Neural progenitor cell (in vitro differentiated cells): ENCODE measurements at regions not wholly inside any gene's neighbourhood (a gene's known extent, or its start where the extent isn't known, plus 50 kb on each side); places are given as distances from the start of the nearest gene placed in this dataset.

Experiments
- EZH2 ChIP-seq: fragments of 200-600 bp; sonication (generic); IDR thresholded peaks from 2 replicates; pipeline ENCODE4 v1.6.1; 2017; ENCODE audit warnings: antibody characterized with exemption, mild to moderate bottlenecking, moderate library complexity
- TF ChIP-seq, protein P1 (sequence below): fragments of 200-600 bp; sonication (generic); IDR thresholded peaks from 2 replicates; pipeline ENCODE4 v1.5.1; 2017; ENCODE audit warnings: antibody characterized with exemption, mild to moderate bottlenecking

DNA sequence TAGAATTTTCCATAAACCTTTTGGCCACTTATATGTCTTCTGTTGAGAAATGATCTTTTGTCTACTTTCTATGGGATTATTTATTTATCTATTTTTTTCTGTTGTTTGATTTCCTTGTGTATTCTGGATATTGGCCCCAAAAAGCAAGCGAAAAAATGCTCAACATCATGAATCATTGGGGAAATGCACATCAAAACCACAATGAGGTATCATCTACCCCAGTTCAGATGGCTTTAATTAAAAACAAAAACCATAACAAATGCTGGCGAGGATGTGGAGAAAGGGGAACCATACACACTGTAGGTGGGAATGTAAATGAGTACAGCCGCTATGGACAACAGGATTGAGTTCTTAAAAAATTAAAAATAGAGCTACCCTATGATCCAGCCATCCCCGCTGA lies 125.0 kb upstream of the LPCAT1 start:
- TF ChIP-seq, protein P1, sequence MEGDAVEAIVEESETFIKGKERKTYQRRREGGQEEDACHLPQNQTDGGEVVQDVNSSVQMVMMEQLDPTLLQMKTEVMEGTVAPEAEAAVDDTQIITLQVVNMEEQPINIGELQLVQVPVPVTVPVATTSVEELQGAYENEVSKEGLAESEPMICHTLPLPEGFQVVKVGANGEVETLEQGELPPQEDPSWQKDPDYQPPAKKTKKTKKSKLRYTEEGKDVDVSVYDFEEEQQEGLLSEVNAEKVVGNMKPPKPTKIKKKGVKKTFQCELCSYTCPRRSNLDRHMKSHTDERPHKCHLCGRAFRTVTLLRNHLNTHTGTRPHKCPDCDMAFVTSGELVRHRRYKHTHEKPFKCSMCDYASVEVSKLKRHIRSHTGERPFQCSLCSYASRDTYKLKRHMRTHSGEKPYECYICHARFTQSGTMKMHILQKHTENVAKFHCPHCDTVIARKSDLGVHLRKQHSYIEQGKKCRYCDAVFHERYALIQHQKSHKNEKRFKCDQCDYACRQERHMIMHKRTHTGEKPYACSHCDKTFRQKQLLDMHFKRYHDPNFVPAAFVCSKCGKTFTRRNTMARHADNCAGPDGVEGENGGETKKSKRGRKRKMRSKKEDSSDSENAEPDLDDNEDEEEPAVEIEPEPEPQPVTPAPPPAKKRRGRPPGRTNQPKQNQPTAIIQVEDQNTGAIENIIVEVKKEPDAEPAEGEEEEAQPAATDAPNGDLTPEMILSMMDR: no peak
- no peak for TF ChIP-seq EZH2
